SKM-1 treated with dmso at 0.1 percent for 144 hours (cell line): ENCODE measurements at regions not wholly inside any gene's neighbourhood (a gene's known extent, or its start where the extent isn't known, plus 50 kb on each side); places are given as distances from the start of the nearest gene placed in this dataset.

Experiments
- DNase-seq: peaks from one replicate; lab custom pipeline; 2025; ENCODE audit not compliant: unreplicated experiment; lab: John Stamatoyannopoulos, UW

- DNase-seq, result no peak
These were observed 288.4 kb downstream of the ASXL3 start for GRCh38 chr18:33866386-33866785.

GRCh38 chr18:33863912-33864311 is 285.9 kb downstream of the ASXL3 start:
- DNase-seq, result no peak

GRCh38 chr18:33854827-33855139 is 276.8 kb downstream of the ASXL3 start:
- DNase-seq, result no peak

GRCh38 chr18:33854086-33854826 is 276.2 kb downstream of the ASXL3 start:
- no peak for DNase-seq

- no peak for DNase-seq
These were observed 275.2 kb downstream of the ASXL3 start for GRCh38 chr18:33853187-33853586.

GRCh38 chr18:33851546-33852078 is 273.6 kb downstream of the ASXL3 start:
- DNase-seq, result no peak

- no peak for DNase-seq
These were observed 271.7 kb downstream of the ASXL3 start for GRCh38 chr18:33849731-33850130.

GRCh38 chr18:33844232-33844631 is 266.2 kb downstream of the ASXL3 start:
- DNase-seq, result no peak

- DNase-seq, result no peak
These were observed 263.4 kb downstream of the ASXL3 start for GRCh38 chr18:33841221-33841967.

- no peak for DNase-seq
These were observed 262.2 kb downstream of the ASXL3 start for GRCh38 chr18:33840212-33840593.

- DNase-seq, result peak; percentile 59
These were observed 261.6 kb downstream of the ASXL3 start for GRCh38 chr18:33839452-33840211.

GRCh38 chr18:33838054-33838453 is 260.0 kb downstream of the ASXL3 start:
- no peak for DNase-seq

GRCh38 chr18:33837191-33837590 is 259.2 kb downstream of the ASXL3 start:
- no peak for DNase-seq

GRCh38 chr18:33836564-33836963 is 258.5 kb downstream of the ASXL3 start:
- DNase-seq, result no peak

- no peak for DNase-seq
These were observed 257.4 kb downstream of the ASXL3 start for GRCh38 chr18:33835419-33835818.

GRCh38 chr18:33833842-33834241 is 255.8 kb downstream of the ASXL3 start:
- DNase-seq, result no peak

GRCh38 chr18:33831424-33831823 is 253.4 kb downstream of the ASXL3 start:
- DNase-seq, result no peak

- DNase-seq, result no peak
These were observed 252.2 kb downstream of the ASXL3 start for GRCh38 chr18:33830213-33830612.

- DNase-seq, result no peak
These were observed 250.9 kb downstream of the ASXL3 start for GRCh38 chr18:33828949-33829348.

- DNase-seq, result no peak
These were observed 248.1 kb downstream of the ASXL3 start for GRCh38 chr18:33826151-33826550.

- DNase-seq, result no peak
These were observed 243.5 kb downstream of the ASXL3 start for GRCh38 chr18:33821503-33821902.
